Gastrocnemius medialis (tissue), 4 donors: ENCODE measurements at regions not wholly inside any gene's neighbourhood (a gene's known extent, or its start where the extent isn't known, plus 50 kb on each side); places are given as distances from the start of the nearest gene placed in this dataset.

Source experiments
- CTCF ChIP-seq, 5 experiments: fragments of 450-650 bp in 3 of 5; fragments of 200-600 bp in 2 of 5; sonication (generic) in 2 of 5; IDR thresholded peaks in 4 of 5; conservative IDR thresholded peaks in 1 of 5; 1 replicate in 4 of 5; 2 replicates in 1 of 5; pipeline ENCODE4 v1.5.1; 2016 to 2019; ENCODE audit warnings: antibody characterized with exemption in 5 of 5, mild to moderate bottlenecking in 3 of 5, moderate library complexity in 3 of 5
- POLR2A ChIP-seq, 2 donors: fragments of 450-650 bp; IDR thresholded peaks; one replicate each; pipeline ENCODE4 v1.6.1; 2017; ENCODE audit warnings: antibody characterized with exemption in 2 of 2, mild to moderate bottlenecking in 2 of 2, moderate library complexity in 2 of 2

- TF ChIP-seq CTCF (IDR thresholded peaks at IDR 0.05 in 4 of 5, conservative IDR thresholded peaks at IDR 0.05 in 1 of 5) (no peak), POLR2A (IDR thresholded peaks at IDR 0.05) (no peak)
These were observed 268.6 kb upstream of the NCKAP5 start for GRCh38 chr2:133836691-133837345.
